NT2/D1 (cell line): ENCODE measurements at regions not wholly inside any gene's neighbourhood (a gene's known extent, or its start where the extent isn't known, plus 50 kb on each side); places are given as distances from the start of the nearest gene placed in this dataset.

Experiments used
- SUZ12 ChIP-seq: IDR thresholded peaks from 2 replicates; pipeline ENCODE4 v1.6.1; 2011; ENCODE audit not compliant: insufficient read length, insufficient read depth; ENCODE audit errors: extremely low read depth
- YY1 ChIP-seq: IDR thresholded peaks from 2 replicates; pipeline ENCODE4 v1.6.1; 2011; ENCODE audit not compliant: insufficient read length, insufficient read depth

DNA sequence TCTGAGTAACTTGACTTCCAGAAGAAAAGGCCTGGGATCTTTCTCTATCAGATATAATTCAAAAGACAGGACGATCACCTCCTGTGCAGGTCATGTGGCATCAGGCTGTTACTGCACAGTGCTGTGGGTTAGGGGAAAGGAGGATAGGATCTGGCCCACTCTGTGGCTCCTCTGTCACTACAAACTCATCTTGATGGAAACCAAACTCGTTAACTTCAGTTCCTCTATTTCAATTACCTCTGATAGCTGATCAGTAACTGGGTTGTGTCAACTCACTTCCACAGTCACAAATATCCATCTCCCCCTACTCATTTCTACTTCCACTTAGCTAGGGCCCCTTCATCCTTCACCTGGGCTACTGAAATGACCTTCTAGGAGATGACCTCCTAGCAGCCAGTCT, 95.2 kb downstream of the RCN1 start:
- TF ChIP-seq YY1 (no peak), SUZ12 (no peak)
